CD14-positive monocyte (primary cell): ENCODE measurements at regions not wholly inside any gene's neighbourhood (a gene's known extent, or its start where the extent isn't known, plus 50 kb on each side); places are given as distances from the start of the nearest gene placed in this dataset.

Source experiments
- DNase-seq, 3 donors: peaks; one replicate each; pipeline ENCODE4 v3.0.0-alpha.2; 2011 to 2022
- H2AFZ ChIP-seq: 2 replicates; pipeline ENCODE4 v1.6.0; 2012; ENCODE audit warnings: mild to moderate bottlenecking, low read depth, low read length, inconsistent platforms; ENCODE audit not compliant: insufficient read depth, poor library complexity, severe bottlenecking
- H3K27ac ChIP-seq, 2 donors: 1 replicate in 1 of 2; 2 replicates in 1 of 2; pipeline ENCODE4 v1.5.1; 2012 to 2013; ENCODE audit warnings: low read length in 2 of 2, control low read depth in 1 of 2, inconsistent platforms in 1 of 2, low read depth in 1 of 2, mild to moderate bottlenecking in 1 of 2
- H3K27me3 ChIP-seq, 2 donors: one replicate each; pipeline versions ENCODE4 v1.6.0 to v1.6.1; 2011 to 2013; ENCODE audit warnings: low read length in 2 of 2; ENCODE audit not compliant: control insufficient read depth in 2 of 2, insufficient read depth in 2 of 2
- H3K36me3 ChIP-seq, 2 donors: replicated peaks in 1 of 2; 1 replicate in 1 of 2; 2 replicates in 1 of 2; pipeline versions ENCODE4 v1.5.1 to v1.6.1; 2012 to 2013; ENCODE audit warnings: low read length in 2 of 2, control low read depth in 1 of 2, inconsistent platforms in 1 of 2, mild to moderate bottlenecking in 1 of 2; ENCODE audit not compliant: insufficient read depth in 2 of 2, control insufficient read depth in 1 of 2
- H3K4me1 ChIP-seq, 2 donors: 1 replicate in 1 of 2; 2 replicates in 1 of 2; pipeline versions ENCODE4 v1.5.1 to v1.6.1; 2012 to 2013; ENCODE audit warnings: low read length in 2 of 2, control low read depth in 1 of 2, inconsistent platforms in 1 of 2, mild to moderate bottlenecking in 1 of 2, moderate library complexity in 1 of 2; ENCODE audit not compliant: insufficient read depth in 2 of 2, control insufficient read depth in 1 of 2
- H3K4me2 ChIP-seq: replicated peaks from 2 replicates; pipeline ENCODE3; 2012; ENCODE audit warnings: low read length, moderate library complexity, mild to moderate bottlenecking; ENCODE audit not compliant: poor library complexity, severe bottlenecking; ENCODE audit errors: extremely low read depth
- H3K4me3 ChIP-seq, 3 experiments: fragments of 200-600 bp in 1 of 3; sonication (generic) in 1 of 3; replicated peaks in 1 of 3; 1 replicate in 2 of 3; 2 replicates in 1 of 3; pipeline ENCODE4 v1.5.1; 2011 to 2013; ENCODE audit warnings: low read length in 3 of 3, mild to moderate bottlenecking in 3 of 3, control low read depth in 2 of 3, low read depth in 2 of 3, inconsistent platforms in 1 of 3, moderate library complexity in 1 of 3
- H3K79me2 ChIP-seq: 2 replicates; pipeline ENCODE4 v1.6.0; 2012; ENCODE audit warnings: mild to moderate bottlenecking, control low read depth, inconsistent platforms, low read length, moderate library complexity; ENCODE audit not compliant: insufficient read depth
- H3K9ac ChIP-seq: 2 replicates; pipeline ENCODE4 v1.6.0; 2017; ENCODE audit warnings: low read length, mild to moderate bottlenecking; ENCODE audit not compliant: insufficient read depth, poor library complexity, severe bottlenecking
- H3K9me3 ChIP-seq, 2 donors: replicated peaks in 1 of 2; 1 replicate in 1 of 2; 2 replicates in 1 of 2; pipeline versions ENCODE4 v1.5.1 to v1.6.1; 2012 to 2013; ENCODE audit warnings: low read length in 2 of 2, control low read depth in 1 of 2; ENCODE audit not compliant: control insufficient read depth in 1 of 2, insufficient read depth in 1 of 2
- H4K20me1 ChIP-seq: 2 replicates; pipeline ENCODE4 v1.6.0; 2012; ENCODE audit warnings: mild to moderate bottlenecking, low read length, control low read depth, moderate library complexity; ENCODE audit not compliant: insufficient read depth
- H3K27ac Mint-ChIP-seq, 7 donors: one replicate each; pipeline ENCODE4 v1.8.0; 2020; ENCODE audit warnings: mild to moderate bottlenecking in 7 of 7, mixed read lengths in 7 of 7, moderate library complexity in 6 of 7, inconsistent platforms in 2 of 7
- H3K27me3 Mint-ChIP-seq, 3 donors: one replicate each; pipeline ENCODE4 v1.8.0; 2021 to 2022; ENCODE audit warnings: low read depth in 3 of 3, mild to moderate bottlenecking in 3 of 3, mixed read lengths in 3 of 3, moderate library complexity in 3 of 3, inconsistent platforms in 1 of 3
- H3K36me3 Mint-ChIP-seq, 2 donors: one replicate each; pipeline ENCODE4 v1.8.0; 2020; ENCODE audit warnings: mixed read lengths in 2 of 2, inconsistent platforms in 1 of 2, mild to moderate bottlenecking in 1 of 2
- H3K4me1 Mint-ChIP-seq: one replicate; pipeline ENCODE4 v1.8.0; 2020; ENCODE audit warnings: mild to moderate bottlenecking, mixed read lengths
- H3K4me3 Mint-ChIP-seq, 2 donors: one replicate each; pipeline ENCODE4 v1.8.0; 2020; ENCODE audit warnings: mild to moderate bottlenecking in 2 of 2, mixed read lengths in 2 of 2, moderate library complexity in 1 of 2
- H3K9me3 Mint-ChIP-seq, 7 donors: one replicate each; pipeline ENCODE4 v1.8.0; 2020 to 2022; ENCODE audit warnings: mixed read lengths in 7 of 7, mild to moderate bottlenecking in 6 of 7, moderate library complexity in 6 of 7, inconsistent platforms in 2 of 7
- WGBS: methylation state at CpG from one replicate; pipeline ENCODE4 v1.1.5; 2013; ENCODE audit warnings: missing lambda C conversion rate; ENCODE audit not compliant: insufficient coverage; 5-methylcytosine and 5-hydroxymethylcytosine counted together
- intact Hi-C, 2 donors: fragments of 100-400 bp; cut with micrococcal nuclease; formaldehyde crosslinking; loops; one replicate each; pipeline versions ENCODE4 v1.15.0 to v1.15.1; 2023
- TF ChIP-seq, protein P1 (sequence below): fragments of 200-600 bp; IDR thresholded peaks from one replicate; pipeline ENCODE4 v1.8.0; 2022; ENCODE audit warnings: antibody characterized with exemption, mild to moderate bottlenecking

DNA sequence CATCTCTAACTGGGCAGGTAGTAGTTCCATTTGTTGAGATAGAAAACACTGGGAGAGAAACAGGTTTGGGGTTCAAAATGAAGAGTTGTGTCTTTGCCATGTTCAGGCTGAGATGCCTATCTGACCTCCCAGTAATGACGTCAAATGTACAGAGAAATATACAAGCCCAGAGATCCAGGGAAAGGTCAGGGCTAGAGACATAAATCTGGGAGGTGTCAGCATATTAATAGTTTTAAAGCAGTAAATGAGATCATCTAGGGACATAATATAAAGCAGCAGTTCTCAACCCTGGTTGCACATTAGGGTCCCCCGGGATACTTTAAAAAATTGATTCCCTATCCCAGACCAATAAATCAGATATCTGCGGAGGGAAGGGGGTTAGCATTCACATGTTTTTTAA, 501.5 kb downstream of the UQCRFS1 start:
- intact Hi-C loops: no loop called here
- no peaks in the 10 kb centered on the region for H4K20me1 ChIP-seq
- no peaks in the 10 kb centered on the region for H3K36me3 ChIP-seq
- Mint-ChIP-seq H3K4me1 (no peaks in the 10 kb centered on the region), H3K27ac (no peak overlapping the region), H3K36me3 (no peaks in the 10 kb centered on the region), H3K27me3 (peaks cover 2 to 7% (median 5%) of the 10 kb centered on the region in 3 donors), H3K4me3 (no peak overlapping the region), H3K9me3 (no peaks in the 10 kb centered on the region)
- H3K27me3 ChIP-seq: no peaks in the 10 kb centered on the region
- no peak overlapping the region for H3K27ac ChIP-seq
- H3K4me1 ChIP-seq: no peaks in the 10 kb centered on the region
- no peak overlapping the region for H2AFZ ChIP-seq
- H3K9me3 ChIP-seq: no peaks in the 10 kb centered on the region
- no peak overlapping the region for H3K4me2 ChIP-seq
- H3K9ac ChIP-seq: no peak overlapping the region
- no peaks in the 10 kb centered on the region for H3K79me2 ChIP-seq
- no peak overlapping the region for H3K4me3 ChIP-seq
- TF ChIP-seq, protein P1, sequence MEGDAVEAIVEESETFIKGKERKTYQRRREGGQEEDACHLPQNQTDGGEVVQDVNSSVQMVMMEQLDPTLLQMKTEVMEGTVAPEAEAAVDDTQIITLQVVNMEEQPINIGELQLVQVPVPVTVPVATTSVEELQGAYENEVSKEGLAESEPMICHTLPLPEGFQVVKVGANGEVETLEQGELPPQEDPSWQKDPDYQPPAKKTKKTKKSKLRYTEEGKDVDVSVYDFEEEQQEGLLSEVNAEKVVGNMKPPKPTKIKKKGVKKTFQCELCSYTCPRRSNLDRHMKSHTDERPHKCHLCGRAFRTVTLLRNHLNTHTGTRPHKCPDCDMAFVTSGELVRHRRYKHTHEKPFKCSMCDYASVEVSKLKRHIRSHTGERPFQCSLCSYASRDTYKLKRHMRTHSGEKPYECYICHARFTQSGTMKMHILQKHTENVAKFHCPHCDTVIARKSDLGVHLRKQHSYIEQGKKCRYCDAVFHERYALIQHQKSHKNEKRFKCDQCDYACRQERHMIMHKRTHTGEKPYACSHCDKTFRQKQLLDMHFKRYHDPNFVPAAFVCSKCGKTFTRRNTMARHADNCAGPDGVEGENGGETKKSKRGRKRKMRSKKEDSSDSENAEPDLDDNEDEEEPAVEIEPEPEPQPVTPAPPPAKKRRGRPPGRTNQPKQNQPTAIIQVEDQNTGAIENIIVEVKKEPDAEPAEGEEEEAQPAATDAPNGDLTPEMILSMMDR: no peak
- no peak for DNase-seq
- no CpG with 5 or more reads among the region's 3 CpGs for WGBS

DNA sequence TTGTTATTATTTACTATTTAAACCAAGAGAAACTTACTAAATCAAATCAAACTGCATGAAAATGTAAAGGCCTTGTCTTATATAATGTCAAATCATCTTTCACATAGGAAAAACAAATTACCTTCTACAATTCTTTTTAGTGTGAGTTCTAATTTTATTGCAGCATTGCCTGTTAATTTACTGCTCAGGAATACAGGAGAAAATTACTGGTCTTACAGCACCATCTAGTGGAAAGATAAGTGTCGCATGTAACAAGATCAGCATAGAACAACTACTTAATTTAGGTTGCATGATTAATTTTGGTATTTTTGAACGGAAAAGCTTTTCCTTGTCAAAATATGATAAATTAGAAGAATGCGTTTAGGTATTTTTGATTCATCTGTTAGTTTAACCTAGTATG, 502.7 kb downstream of the UQCRFS1 start:
- no peaks in the 10 kb centered on the region for H3K4me1 ChIP-seq
- no peak overlapping the region for H3K4me3 Mint-ChIP-seq
- no peaks in the 10 kb centered on the region for H3K79me2 ChIP-seq
- TF ChIP-seq, protein P1: peak; percentile 79
- H3K4me3 ChIP-seq: no peak overlapping the region
- no peaks in the 10 kb centered on the region for H4K20me1 ChIP-seq
- no peaks in the 10 kb centered on the region for H3K9me3 ChIP-seq
- H3K36me3 ChIP-seq: no peaks in the 10 kb centered on the region
- intact Hi-C loops: no loop called here
- H3K4me1 Mint-ChIP-seq: no peaks in the 10 kb centered on the region
- H3K27me3 ChIP-seq: no peaks in the 10 kb centered on the region
- peak; percentile 20 to 52 (median 38) for DNase-seq
- WGBS: no CpG with 5 or more reads among the region's 3 CpGs
- no peak overlapping the region for H3K27ac Mint-ChIP-seq
- no peak overlapping the region for H3K27ac ChIP-seq
- no peaks in the 10 kb centered on the region for H3K9me3 Mint-ChIP-seq
- no peak overlapping the region for H3K4me2 ChIP-seq
- no peak overlapping the region for H3K9ac ChIP-seq
- H2AFZ ChIP-seq: no peak overlapping the region
- H3K27me3 Mint-ChIP-seq: peaks cover 1 to 7% (median 5%) of the 10 kb centered on the region in 3 donors
- no peaks in the 10 kb centered on the region for H3K36me3 Mint-ChIP-seq
